ENCODE measurements at regions not wholly inside any gene's neighbourhood (a gene's known extent, or its start where the extent isn't known, plus 50 kb on each side); places are given as distances from the start of the nearest gene placed in this dataset.
"Not testable (repeated sequence)": the region's sequence is repeated elsewhere in the genome, so short reads cannot be mapped to it uniquely, and the experiment has no call there.

DNA sequence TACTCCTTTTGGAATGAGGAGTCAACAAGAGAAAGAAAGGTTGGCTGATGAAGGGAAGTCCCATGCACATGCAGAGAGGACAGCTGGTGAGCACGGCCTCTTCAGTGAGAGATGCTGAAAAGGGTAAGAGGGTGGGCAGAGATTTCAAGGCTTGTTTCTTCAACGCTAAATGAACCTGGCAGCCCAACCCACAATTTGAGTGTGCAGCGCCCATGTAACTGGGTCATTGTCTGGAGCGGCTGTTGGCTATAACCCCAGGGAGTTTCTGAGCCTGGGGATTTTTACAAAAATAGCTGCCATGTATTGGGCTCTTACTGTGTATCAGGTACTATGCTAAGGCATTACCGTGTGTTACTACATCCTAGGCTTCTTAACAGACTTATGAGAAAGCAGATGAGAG is 594.1 kb downstream of the ETS1 start:
- DNase-seq (ENCODE audit: low spot score): no peak

DNA sequence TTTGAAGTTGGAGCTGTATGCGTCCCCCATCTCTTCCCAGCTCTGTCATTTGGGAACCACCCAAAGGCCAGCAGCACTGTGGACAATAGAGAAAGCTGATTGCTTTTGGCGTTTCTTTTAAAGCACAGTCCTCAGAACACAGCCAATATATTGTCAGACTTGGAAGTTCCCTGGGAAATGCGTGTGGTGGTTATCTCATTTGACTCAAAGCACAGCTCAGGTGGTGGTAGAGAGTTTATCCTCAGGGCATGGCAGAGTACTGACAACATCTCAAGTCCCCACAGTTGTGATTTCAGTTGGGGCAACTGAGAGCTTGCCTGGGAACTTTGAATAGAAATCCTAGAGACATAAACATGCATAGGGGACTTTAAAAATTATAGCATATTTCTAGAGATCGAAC is 601.3 kb downstream of the ETS1 start:
- intact Hi-C loops (cut with DNase I): no loop called here

More for the DNA sequence above, 594.1 kb downstream of the ETS1 start:
- intact Hi-C loops (cut with DNase I): no loop called here

DNA sequence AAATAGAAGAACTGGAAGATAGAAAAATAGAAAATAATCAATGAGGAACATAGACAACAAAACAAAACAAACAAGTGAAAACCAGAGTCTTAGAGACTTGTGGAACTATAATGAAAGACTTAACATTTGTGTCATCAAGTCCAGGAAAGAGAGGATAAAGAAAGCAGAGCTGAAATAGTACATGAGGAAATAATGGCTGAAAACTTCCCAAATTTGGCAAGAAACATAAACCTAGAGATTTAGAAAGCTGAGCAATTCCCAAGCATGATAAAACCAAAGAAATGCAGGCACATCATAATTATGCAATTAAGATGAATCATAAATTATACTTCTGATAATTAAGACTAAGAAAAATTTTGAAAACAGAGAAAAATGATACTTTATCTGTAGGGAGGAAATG is 614.5 kb downstream of the ETS1 start:
- DNase-seq (ENCODE audit: low spot score): no peak
- intact Hi-C loops (cut with DNase I): no loop called here

More for the DNA sequence above, 601.3 kb downstream of the ETS1 start:
- no peak for DNase-seq (ENCODE audit: low spot score)

DNA sequence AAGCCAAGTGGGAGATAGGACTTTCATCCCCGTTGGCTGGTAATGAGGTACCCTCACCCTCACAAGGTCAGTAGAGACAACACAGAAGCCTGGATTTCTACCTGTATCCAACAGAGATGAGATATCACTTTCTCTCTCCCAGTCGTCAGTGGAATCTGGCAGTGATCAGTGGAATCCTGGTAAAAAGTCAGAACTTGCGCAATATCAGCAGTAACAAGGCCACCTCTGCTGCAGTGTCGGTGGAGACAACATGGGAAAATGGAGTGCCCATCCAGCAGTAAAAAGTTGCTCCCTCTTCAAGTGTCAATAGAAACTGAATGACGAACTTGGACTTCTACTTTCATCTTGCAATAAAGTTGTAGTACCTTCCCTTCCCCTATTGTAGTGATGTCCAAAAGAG is 615.9 kb downstream of the ETS1 start:
- DNase-seq (ENCODE audit: low spot score): no peak
- intact Hi-C loops (cut with DNase I): no loop called here

DNA sequence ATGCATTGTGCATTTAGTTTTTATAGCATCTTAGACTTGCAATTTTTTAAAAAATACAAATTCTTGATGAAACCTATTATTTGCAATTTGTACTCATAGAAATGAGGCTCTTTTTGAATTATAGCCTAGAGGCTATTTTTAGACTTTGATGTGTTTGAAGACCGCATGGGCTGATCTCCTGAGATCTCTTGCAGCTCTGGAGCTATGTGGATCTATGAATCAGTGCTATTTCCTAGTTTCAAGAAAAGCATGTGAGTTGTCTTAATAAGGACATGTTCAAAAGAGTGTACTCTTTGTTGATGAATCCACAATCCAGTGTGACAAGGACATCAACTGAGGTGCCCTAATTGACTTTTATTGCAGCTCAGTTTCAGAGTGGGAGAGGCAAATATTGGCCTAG is 620.5 kb downstream of the ETS1 start:
- intact Hi-C loops (cut with DNase I): no loop called here
- DNase-seq (ENCODE audit: low spot score): no peak

DNA sequence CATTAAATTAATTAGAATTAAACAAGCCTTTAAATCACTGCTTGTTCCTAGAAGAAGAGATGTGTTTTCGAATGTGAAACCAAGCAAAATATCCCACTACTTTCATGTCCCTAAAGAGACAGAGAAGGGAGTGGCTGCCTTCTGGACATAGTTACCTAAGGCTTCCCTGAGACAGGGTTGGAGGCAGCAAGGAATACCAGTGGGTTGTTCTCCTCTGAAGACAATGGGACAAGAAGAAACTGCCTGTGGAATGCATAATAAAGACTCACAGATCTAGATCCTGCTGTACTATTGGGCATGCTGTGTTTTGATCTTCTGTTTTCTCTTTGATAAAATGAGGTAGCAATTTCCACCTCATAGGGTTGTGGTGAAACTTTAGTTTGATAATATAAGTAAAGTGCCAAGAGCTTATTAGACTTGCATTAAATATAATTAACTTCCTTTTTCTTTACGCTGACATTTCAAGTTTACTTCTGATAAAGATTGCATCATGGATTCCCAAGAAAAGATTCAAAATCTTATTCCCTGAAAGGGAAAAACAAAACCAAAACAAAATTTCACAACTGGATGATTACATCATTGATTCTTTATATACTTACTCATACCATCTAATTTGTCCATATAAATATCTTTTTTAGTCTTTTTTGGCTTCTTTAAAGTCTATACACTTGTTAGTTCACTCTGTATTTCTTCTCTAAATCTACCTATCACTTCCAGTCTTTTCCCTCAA is 621.3 kb downstream of the ETS1 start:
- intact Hi-C loops (cut with DNase I): no loop called here
- DNase-seq (ENCODE audit: low spot score): no peak

DNA sequence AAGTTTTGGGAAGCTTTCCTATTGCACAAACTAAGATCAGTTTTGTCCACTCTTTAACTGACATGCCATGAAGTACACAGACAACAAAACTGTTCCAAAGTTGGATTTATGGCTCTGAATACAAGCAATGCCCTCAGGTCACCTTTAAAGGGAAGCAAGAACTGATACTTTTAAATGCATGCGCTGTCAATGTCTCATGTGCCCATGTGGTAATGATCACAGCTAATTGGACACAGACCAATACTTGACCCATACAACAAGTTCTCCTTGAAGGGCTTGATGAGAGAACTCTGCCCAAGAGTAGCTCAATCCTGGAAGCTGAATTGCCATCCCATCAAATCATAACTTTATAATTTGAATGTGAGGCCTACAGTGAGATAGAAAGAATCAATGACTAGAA is 624.9 kb downstream of the ETS1 start:
- intact Hi-C loops (cut with DNase I): no loop called here

DNA sequence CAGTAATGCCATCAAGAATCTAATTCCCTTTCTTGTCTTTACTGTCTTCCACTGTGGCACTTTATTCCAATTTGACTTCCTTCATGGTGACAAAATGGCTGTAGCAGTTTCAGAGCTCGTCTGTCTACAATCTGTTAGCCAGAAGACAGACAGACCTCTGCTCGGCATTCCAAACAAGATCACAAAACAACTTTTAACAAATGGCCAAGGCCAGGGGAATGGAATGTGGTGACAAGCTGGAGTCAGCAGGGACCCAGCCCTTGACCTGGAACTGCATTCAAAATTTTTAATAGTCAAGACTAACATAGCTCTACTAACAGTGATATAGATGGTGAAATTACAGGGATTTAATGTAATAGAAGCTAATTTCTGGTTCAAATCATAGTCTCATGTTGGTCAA is 637.2 kb downstream of the ETS1 start:
- intact Hi-C loops (cut with DNase I): no loop called here

More for the DNA sequence above, 624.9 kb downstream of the ETS1 start:
- DNase-seq (ENCODE audit: low spot score): no peak

DNA sequence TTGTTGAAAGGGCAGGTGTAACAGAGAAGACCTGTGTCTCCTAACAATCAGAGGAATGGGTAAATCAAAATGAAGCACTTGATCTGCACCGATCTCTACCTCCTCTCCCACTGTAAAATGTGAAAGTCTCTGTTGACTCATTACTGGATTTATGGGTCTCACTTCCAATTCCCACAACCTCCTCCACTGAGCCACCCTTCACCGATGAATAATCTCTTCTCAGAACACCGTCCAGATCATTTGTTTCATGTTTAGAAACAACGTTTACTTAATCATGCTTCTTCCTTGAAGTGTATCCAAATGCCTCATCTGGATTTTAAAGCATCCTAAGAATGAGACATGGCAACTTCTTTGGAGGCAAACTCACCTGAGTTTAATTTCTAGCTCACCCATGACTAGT is 643.6 kb downstream of the ETS1 start:
- no peak for DNase-seq (ENCODE audit: low spot score)
- intact Hi-C loops (cut with DNase I): no loop called here

More for the DNA sequence above, 637.2 kb downstream of the ETS1 start:
- no peak for DNase-seq (ENCODE audit: low spot score)

DNA sequence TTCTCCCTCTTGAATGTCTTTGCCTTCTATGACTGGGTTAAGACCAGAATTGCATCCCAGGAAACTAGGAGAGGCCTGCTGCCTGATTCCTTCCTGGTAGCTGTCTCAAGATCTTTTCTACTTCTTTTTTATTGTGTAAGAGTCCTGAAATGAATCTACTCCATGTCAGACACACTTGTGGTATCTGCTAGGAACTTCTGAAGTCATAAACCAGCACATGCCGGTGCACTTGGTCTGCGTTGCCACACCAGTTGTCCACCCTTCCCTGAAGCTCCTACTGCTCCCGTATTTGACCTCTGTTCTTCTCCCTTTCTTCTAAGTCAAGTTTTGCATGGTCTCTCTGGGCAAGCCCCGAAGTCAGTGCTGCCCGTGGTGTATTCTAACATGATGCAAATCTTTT is 644.2 kb downstream of the ETS1 start:
- intact Hi-C loops (cut with DNase I): no loop called here

DNA sequence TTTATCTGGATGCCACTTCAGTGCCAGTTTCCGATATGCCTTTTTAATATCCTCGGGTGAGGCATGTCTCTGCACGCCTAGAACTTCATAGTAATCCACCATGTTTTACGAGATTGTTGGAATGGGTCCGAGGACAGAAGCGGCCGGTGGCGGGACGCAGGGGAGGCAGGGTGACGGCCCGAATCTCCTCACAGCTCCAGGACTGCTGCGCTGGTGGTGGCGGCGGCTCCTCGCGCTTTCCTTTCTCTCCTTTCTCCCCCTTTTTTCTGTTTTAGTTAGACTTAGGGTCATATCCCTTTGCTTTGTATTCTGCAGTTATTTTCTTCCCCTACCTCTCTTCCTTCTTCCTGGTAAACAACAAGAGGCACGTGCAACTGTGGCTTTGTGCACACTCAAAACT is 645.8 kb downstream of the ETS1 start:
- DNase-seq (ENCODE audit: low spot score); intact Hi-C loops (cut with DNase I): not testable (repeated sequence)

More for the DNA sequence above, 644.2 kb downstream of the ETS1 start:
- DNase-seq (ENCODE audit: low spot score): no peak

DNA sequence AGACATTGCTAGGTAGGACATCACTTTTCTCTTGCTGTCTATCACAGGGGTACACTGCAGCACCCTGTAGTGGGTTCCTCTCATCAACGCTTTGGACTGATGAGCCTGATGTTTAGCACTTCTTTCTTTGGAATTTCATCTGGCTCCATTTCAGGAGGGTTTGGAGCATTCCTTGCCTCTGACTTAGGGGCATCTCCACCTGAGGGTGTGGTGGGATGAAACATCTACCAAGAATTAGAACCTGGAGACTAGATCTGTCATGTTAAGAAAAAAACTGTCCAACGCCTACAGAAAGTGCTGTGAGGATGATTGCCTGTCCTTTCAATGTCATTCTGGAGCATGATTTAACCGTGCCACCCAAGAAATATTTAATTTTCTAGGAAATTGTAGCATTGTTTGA is 648.4 kb downstream of the ETS1 start:
- intact Hi-C loops (cut with DNase I): no loop called here
- DNase-seq (ENCODE audit: low spot score): no peak

DNA sequence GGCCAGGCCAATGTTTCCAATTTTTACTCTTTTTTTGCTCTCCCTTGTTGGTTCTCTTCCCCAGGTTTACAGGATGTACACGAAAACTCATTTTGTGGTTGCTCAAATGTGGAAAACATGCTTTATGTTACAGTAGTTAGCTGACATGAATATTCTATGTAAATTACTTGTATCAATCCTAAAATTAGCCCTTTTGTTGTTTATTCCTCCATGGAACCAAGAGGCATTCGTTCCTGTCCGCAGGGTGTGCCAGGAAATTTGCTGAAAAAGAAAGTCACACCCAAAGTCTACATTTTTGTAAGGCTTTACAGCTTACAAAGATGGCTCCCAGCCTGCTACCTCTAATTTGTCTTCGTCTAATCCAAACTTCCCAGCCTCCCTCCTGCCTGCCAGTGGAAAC is 652.3 kb downstream of the ETS1 start:
- intact Hi-C loops (cut with DNase I): no loop called here
- no peak for DNase-seq (ENCODE audit: low spot score)

DNA sequence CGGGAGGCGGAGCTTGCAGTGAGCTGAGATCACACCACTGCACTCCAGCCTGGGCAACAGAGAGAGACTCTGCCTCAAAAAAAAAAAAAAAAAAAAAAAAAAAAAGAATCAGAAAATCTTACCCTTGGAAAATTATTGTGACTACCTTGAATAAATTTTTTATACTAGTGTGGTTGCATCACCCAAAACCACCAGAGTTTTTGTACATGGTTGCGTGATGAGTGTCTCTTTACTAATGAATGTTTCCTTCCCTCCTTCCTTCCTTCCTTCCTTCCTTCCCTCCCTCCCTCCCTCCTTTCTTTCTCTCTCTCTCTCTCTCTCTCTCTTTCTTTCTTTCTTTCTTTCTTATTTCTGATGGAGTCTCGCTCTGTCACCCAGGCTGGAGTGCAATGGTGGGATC is 653.4 kb downstream of the ETS1 start:
- intact Hi-C loops (cut with DNase I); DNase-seq (ENCODE audit: low spot score): not testable (repeated sequence)

DNA sequence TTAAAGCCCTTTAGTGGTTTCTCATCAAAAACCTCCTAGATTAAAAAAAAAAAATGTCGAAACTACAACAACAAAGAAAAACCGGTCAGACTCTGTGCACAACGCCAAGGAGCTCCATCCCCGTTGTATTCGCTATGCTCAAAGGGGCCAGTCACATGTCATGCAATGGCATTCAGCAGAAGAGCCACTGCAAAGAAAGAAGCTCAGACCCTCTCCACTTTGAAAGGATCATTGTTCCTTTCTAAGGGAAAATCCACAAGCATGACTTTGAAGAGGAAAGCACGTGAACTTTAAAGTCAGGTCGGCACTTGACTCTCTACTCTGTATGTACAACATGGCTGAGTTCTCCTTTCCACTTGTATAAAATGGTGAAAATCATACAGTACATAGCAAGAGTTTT is 655.6 kb downstream of the ETS1 start:
- intact Hi-C loops (cut with DNase I): no loop called here
- DNase-seq (ENCODE audit: low spot score): no peak

DNA sequence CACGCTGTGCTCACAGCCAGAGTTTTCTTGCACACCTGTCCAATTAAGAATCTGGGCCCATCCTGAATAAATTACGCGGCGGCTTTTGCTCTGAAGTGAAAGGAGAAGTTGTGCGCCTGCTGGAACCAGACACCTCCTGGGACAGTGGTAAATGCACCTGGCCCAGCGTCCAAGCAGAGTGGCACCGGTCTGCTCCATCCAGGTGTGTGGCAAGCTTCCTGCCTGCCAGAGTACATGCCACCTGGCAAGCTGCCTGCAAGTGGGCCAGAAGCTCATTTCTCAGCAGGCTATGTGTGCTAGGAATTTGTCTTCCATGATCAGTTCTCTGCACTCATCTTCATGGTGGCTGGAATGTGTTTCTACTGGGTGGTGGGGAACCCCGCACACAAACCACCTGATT is 660.6 kb downstream of the ETS1 start:
- DNase-seq (ENCODE audit: low spot score): no peak
- intact Hi-C loops (cut with DNase I): no loop called here

DNA sequence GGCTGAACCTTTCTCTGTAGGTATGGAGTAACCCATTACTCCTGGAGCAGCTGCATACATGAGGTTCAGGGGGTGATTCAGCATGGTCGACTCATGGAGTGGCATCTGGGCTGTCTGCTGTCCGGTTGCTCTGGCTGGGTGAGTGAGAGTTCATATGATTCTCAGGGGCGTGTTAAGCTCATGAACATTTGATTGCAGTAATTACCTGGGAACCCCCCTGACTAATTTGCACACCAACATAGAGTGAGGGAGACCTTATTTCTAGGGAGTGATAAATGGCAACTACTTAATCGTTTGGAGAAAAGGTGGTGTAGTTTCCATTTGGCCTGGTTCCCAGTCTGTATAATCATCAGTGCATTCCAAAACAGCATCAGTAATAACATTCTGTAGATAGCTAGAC is 661.9 kb downstream of the ETS1 start:
- DNase-seq (ENCODE audit: low spot score): no peak
- intact Hi-C loops (cut with DNase I): no loop called here

DNA sequence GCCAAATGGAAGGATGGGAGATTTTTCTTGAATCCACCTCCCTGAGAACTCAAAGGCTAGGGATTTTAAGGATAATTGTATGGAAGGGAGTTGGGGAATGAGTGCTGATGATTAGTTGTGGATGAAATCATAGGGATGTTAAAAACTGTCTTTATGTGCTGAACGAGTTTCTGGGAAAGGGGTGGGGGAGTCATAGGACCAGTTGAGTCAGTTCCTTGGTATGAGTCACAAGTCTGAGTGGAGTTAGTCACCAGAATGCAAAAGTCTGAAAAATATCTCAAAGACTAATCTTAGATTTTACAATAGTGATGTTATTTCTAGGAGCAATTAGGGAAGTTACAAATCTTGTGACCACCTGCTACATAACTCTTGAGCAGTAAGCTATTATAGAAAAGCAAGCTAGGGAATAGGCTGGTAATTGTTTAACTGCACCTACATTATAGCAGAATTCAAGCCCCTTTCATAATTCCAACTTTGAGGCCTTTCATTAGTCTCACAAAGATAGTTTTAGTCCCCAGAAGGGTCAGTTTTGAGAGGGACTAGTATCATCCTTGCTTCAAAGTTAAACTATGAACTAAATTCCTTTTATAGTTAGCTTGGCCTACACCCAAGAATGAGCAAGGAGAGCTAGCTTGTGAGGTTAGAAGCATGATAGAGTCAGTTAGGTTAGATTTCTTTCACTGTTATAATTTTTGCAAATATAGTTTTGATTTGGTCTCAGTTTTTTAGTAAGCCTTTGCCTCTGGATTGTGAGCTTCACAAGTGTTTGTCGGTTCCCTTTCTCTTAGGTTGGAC is 668.0 kb downstream of the ETS1 start:
- intact Hi-C loops (cut with DNase I): no loop called here
- DNase-seq (ENCODE audit: low spot score): no peak

DNA sequence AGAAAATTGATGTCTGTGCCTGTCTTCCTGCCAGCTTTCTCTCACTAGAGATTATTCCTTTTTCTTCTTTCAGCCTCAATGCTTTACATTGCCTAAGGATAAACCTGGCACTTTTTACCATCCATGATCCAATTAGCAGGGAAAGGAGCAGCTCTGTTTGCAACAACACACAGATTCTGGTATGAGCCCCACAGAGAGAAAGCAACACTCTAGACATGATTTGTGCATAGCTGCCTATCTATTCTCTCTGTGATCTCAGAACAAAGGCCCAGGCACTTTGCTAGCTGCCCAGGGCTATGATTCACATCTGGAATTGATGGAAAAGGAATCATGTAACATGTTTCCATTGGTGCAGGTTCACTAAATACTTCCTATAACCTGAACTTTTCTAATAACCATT is 685.0 kb downstream of the ETS1 start:
- DNase-seq (ENCODE audit: low spot score): no peak

DNA sequence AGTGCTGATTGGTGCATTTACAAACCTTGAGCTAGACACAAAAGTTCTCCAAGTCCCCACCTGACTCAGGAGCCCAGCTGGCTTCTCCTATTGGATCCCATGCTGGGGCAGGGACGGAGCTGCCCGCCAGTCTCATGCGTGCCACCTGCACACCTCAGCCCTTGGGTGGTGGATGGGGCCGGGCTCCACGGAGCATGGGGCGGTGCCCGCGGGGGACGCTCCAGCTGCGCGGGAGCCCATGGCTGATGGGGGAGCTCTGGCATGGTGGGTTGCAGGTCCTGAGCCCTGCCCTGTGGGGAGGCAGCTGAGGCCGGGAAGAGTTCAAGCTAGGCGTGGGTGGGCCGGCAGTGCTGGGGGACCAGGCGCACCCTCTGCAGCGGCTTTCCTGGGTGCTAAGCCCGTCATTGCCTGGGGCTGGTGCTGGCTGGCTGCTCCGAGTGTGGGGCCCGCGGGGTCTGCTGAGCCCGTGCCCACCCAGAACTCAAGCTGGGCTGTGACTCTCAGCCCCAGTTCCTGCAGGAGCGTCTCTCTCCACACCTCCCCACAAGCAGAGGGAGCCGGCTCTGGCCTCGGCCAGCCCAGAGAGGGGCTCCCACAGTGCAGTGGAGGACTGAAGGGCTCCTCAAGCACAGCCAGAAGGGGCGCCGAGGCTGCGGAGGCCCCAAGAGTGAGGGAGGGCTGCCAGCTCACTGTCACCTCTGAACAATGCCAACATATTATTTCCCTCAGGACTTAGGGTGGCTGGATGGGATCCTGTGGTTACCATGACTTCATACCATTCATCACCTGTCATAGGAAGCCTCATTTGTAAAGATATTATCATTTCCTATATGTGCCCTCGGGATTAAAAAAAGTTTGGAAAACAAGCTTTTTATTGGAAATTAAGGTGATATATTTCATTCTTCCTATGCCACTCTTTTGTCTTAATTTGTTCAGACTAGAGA is 688.7 kb downstream of the ETS1 start:
- no peak for DNase-seq (ENCODE audit: low spot score)
- intact Hi-C loops (cut with DNase I): no loop called here

More for the DNA sequence above, 685.0 kb downstream of the ETS1 start:
- intact Hi-C loops (cut with DNase I): no loop called here
